Colonic mucosa (tissue), 4 donors: ENCODE measurements at regions not wholly inside any gene's neighbourhood (a gene's known extent, or its start where the extent isn't known, plus 50 kb on each side); places are given as distances from the start of the nearest gene placed in this dataset.
A peak's percentile ranks its signal among the peaks of the same experiment; 100 is the strongest.
"Not testable (repeated sequence)": the region's sequence is repeated elsewhere in the genome, so short reads cannot be mapped to it uniquely, and the experiment has no call there.

ENCODE experiments used
- DNase-seq: peaks from one replicate; pipeline ENCODE4 v3.0.0-alpha.2; 2020
- H3K27ac ChIP-seq: fragments of 200-600 bp; one replicate; pipeline ENCODE4 v1.8.0; 2021
- H3K27me3 ChIP-seq: fragments of 200-600 bp; one replicate; pipeline ENCODE4 v1.8.0; 2021
- H3K36me3 ChIP-seq: fragments of 200-600 bp; one replicate; pipeline ENCODE4 v1.8.0; 2021
- H3K4me1 ChIP-seq: fragments of 200-600 bp; one replicate; pipeline ENCODE4 v1.8.0; 2021; ENCODE audit warnings: mild to moderate bottlenecking
- H3K4me3 ChIP-seq: fragments of 200-600 bp; one replicate; pipeline ENCODE4 v1.8.0; 2021
- H3K9ac ChIP-seq, 2 donors: one replicate each; pipeline ENCODE4 v1.7.0; 2013; ENCODE audit warnings: control low read depth in 2 of 2, low read depth in 2 of 2, low read length in 2 of 2
- H3K9me3 ChIP-seq: fragments of 200-600 bp; one replicate; pipeline ENCODE4 v1.8.0; 2021
- CTCF ChIP-seq: fragments of 200-600 bp; IDR thresholded peaks from one replicate; pipeline ENCODE4 v1.8.0; 2022; ENCODE audit warnings: antibody characterized with exemption, mild to moderate bottlenecking
- intact Hi-C: fragments of 100-400 bp; cut with DNase I; formaldehyde crosslinking; loops from one replicate; pipeline ENCODE4 v1.14.1; 2022
- donor health status: healthy.
- donor health status: DM: no; HTN: no; CAD: no.
- donor health status: DM: no; HTN: no; CAD: no.

GRCh38 chr7:106755641-106756040 is 94.7 kb upstream of the CCDC71L start:
- H3K4me1 ChIP-seq, result no peaks in the 10 kb centered on the region
- DNase-seq, result no peak
- no peak overlapping the region for H3K4me3 ChIP-seq
- H3K36me3 ChIP-seq, result no peaks in the 10 kb centered on the region
- intact Hi-C loops, result no loop called here
- no peak for TF ChIP-seq CTCF
- H3K27me3 ChIP-seq, result no peaks in the 10 kb centered on the region
- H3K9me3 ChIP-seq, result no peaks in the 10 kb centered on the region
- H3K9ac ChIP-seq, result no peak overlapping the region
- H3K27ac ChIP-seq, result no peak overlapping the region

GRCh38 chr7:106756071-106756470 is 95.1 kb upstream of the CCDC71L start:
- no peak for DNase-seq
- no peak for TF ChIP-seq CTCF
- Histone ChIP-seq H3K27me3 (no peaks in the 10 kb centered on the region), H3K27ac (no peak overlapping the region), H3K4me3 (no peak overlapping the region), H3K4me1 (no peaks in the 10 kb centered on the region), H3K9ac (no peak overlapping the region), H3K9me3 (no peaks in the 10 kb centered on the region), H3K36me3 (no peaks in the 10 kb centered on the region)
- intact Hi-C loops, result no loop called here

GRCh38 chr7:106756884-106757283 is 95.9 kb upstream of the CCDC71L start:
- H3K27me3 ChIP-seq, result no peaks in the 10 kb centered on the region
- H3K4me1 ChIP-seq, result no peaks in the 10 kb centered on the region
- no peak overlapping the region for H3K9ac ChIP-seq
- H3K4me3 ChIP-seq, result no peak overlapping the region
- TF ChIP-seq CTCF, result no peak
- no peak overlapping the region for H3K27ac ChIP-seq
- no peaks in the 10 kb centered on the region for H3K9me3 ChIP-seq
- no peaks in the 10 kb centered on the region for H3K36me3 ChIP-seq
- no peak for DNase-seq
- intact Hi-C loops, result no loop called here

- Histone ChIP-seq H3K4me3 (no peak overlapping the region), H3K4me1 (no peaks in the 10 kb centered on the region), H3K9ac (no peak overlapping the region), H3K36me3 (no peaks in the 10 kb centered on the region), H3K27me3 (no peaks in the 10 kb centered on the region), H3K9me3 (no peaks in the 10 kb centered on the region), H3K27ac (no peak overlapping the region)
- intact Hi-C loops, result no loop called here
- DNase-seq, result peak; percentile 46
- TF ChIP-seq CTCF, result no peak
Measured at GRCh38 chr7:106757846-106758245, 96.9 kb upstream of the CCDC71L start.

- intact Hi-C loops, H3K9ac ChIP-seq, H3K4me3 ChIP-seq, H3K9me3 ChIP-seq, H3K36me3 ChIP-seq, DNase-seq, H3K27me3 ChIP-seq, H3K4me1 ChIP-seq, H3K27ac ChIP-seq: not testable (repeated sequence)
Measured at GRCh38 chr7:106762845-106763244, 101.9 kb upstream of the CCDC71L start.

GRCh38 chr7:106763717-106764116 is 101.4 kb upstream of the PIK3CG start:
- no peaks in the 10 kb centered on the region for H3K27me3 ChIP-seq
- H3K9ac ChIP-seq, result no peak overlapping the region
- H3K36me3 ChIP-seq, result no peaks in the 10 kb centered on the region
- intact Hi-C loops, result no loop called here
- H3K4me1 ChIP-seq, result no peaks in the 10 kb centered on the region
- DNase-seq, result no peak
- H3K27ac ChIP-seq, result no peak overlapping the region
- H3K9me3 ChIP-seq, result no peaks in the 10 kb centered on the region
- TF ChIP-seq CTCF, result no peak
- H3K4me3 ChIP-seq, result no peak overlapping the region
